Anterior cingulate cortex (tissue), 58 donors: ENCODE measurements at regions not wholly inside any gene's neighbourhood (a gene's known extent, or its start where the extent isn't known, plus 50 kb on each side); places are given as distances from the start of the nearest gene placed in this dataset.
"Not testable (repeated sequence)": the region's sequence is repeated elsewhere in the genome, so short reads cannot be mapped to it uniquely, and the experiment has no call there.

Experiments used
- DNase-seq, 58 donors: peaks; one replicate each; lab custom pipeline; 2025; lab: John Stamatoyannopoulos, UW

DNA sequence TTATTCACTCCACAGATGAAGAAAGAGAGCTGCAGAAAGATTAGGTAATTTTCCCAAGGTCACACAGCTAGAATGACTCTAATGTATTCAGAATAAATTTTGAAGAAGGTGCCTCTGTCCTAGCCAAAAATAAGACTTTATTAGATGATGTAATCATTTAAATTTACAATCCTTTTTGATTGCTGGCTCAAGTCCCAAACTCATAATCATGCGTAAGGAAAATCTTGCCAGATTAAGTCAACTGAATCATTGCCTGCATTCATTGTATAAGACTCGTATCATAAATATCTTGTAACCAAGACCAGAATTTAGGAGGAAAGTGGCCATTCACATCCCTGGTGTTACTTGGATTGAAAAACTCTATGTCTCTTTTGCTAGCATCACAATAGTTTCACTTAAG lies 53.1 kb upstream of the STK39 start:
- no peak for DNase-seq

DNA sequence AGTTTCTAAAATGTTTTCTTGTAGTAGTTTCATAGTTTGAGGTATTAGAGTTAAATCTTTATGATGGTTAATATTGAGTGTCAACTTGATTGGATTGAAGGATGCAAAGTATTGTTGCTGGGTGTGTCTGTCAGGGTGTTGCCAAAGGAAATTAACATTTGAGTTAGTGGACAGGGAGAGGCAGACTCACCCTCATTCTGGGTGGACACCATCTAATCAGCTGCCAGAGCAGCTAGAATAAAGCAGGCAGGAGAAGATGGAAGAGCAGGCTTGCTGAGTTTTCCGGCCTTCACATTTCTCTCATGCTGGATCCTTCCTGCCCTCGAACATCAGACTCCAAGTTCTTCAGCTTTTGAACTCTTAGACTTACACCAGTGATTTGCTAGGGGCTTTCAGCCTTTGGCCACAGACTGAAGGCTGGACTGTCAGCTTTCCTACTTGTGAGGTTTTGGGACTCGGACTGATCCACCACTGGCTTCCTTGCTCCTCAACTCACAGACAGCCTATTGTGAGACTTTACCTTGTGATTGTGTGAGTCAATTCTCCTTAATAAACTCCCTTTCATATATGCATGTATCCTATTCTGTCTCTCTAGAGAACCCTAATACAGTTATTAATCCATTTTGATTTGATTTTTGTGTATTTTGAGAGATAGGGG lies 56.8 kb upstream of the STK39 start:
- DNase-seq: no peak

DNA sequence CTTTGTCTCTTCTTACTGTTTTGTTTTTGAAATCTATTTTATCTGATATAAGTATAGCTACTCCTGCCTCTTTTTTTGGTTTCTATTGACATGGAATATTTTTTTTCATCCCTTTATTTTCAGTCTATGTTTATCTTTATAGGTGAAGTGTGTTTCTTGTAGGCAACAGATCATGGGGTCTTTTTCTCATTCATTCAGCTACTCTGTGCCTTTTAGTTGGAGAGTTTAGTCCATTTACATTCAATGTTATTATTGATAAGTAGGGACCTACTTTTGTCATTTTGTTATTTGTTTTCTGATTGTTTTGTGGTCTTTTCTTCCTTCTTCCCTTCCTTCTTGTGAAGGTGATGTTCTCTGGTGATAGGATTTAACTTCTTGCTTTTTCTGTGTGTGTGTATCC lies 60.0 kb upstream of the STK39 start:
- no peak for DNase-seq

DNA sequence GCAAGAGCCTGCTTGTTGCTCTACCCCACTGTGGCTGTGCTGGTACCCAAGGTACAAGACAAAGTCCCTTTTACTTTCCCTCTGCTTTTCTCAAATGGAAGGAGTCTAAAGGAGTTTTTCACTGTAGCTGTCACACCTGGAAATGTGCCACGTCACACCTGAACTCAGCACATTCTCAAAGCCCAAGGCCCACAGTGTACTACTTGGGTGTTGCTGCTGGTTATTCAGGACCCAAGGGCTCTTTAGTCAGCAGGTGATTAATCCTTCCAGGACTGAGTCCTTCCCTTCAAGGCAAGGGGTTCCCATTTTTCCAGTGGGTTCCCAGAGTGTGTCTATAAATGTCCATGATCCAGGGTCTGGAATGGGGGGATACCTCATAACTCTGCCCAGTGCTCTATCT lies 63.2 kb upstream of the STK39 start:
- no peak for DNase-seq

DNA sequence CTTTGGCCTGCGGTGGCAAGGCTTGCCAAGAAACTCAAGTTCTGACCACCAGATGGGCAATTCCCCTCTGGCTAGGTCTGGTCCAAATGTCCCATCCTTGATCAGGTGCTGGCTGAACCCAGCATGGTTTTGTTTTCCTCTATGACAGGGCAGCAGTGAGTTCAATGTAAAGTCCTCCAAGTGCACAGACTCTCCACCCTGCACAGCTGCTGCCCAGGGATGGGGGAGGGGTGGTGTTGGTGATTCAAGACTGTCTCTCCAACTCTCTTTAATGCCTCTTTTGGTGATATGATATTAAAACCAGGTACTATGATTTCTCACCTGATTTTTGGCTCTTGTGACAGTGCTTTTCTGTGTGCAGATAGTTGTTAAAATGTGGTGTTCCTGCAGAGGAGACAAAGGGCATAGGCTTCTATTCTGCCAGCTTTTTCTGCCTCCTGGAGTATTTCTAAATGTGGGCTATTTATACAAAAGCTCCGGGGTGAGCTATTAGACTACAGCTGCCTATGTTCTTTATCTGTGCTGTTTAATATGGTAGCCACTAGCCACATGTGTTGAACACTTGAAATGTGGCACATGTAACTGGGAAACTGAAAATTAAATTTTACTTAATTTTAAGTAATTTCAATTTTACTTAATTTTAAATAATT lies 64.0 kb upstream of the STK39 start:
- DNase-seq: no peak

DNA sequence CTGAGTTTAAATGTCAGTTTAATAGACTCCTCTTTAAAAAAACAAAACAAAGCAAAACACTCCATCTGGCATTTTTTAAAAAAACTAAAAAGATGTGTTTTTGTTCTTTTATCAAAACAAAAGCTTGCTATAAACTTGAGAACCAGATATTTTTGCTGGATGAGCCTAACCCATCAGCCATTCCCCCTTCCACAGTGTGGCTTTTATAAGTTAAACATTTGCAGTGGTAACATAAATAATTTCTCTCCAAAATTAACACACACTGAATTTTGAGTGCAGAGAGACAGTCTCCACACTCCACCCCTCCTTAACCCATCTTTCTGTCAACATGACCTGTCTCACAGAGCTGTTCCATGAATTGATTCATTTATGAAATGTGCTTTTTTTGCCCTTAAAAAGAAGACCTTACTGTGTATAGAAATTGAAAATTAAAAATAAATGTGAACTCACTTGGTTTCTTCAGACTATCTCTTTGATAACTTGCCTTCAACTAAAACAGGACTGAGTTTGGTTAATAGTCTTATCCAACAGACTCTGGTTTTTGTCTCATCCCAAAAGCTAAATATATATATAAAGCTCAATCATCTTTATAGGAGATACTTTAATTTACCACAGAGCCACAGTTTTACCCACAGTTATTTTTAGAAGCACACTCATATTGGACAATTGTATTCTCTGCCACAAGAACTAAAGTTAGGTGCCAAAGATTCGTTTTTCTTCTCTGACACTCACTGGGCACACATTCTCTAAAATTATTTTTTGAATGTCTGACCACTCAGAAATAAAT lies 64.8 kb upstream of the STK39 start:
- no peak for DNase-seq

DNA sequence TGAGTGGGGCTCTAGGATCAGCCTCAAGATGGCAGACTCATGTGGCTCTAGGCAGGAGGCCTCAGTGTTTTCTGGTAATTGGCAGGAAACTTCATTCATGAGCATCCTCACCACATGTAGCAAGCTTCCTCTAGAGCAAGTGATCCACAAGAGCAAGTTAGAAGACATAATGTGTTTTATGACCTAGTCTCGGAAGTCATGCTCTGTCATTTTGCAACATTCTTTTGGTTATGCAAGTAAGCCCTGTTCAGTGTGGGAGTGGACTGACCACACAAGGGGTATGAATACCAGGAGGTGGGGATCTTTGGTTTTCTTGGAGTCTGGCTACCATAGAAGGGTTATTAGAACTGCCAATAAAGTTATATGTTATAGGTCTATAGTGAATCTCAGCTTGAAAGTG lies 66.8 kb upstream of the STK39 start:
- no peak for DNase-seq

DNA sequence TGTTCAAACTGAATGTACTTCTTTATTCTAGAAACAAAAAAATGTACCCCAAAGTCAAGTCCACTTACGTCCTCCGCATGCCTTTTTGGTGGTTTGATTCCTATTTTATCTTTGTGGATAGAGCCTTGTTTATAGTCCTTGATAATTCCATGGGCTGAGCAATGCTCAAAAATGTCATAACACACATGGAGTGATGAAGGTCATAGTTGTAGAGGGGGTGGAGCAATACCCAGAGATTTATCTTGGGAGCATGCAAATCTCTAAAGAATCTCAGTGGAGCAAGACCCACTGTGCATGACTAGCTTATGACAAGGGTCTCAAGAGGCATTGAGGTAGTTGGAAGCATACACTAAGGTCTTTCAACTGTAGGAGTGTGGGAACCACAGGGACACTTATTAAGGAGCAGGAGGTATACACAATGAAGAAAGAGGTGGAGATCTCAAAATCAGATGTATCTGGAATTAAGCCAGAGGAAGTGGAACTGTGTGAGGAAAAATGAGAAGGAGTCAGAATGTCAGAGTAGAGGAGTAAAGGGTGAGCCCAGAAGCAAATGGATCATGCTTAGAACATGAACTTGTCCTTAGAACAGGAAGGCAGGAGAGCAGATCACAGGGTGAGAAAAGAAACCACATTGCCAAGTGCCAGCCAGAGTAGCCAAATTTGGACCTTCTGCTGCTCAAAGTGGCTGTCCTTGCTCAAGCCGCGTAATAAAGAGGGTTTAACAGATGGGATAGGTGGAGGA lies 68.1 kb upstream of the STK39 start:
- DNase-seq: no peak

DNA sequence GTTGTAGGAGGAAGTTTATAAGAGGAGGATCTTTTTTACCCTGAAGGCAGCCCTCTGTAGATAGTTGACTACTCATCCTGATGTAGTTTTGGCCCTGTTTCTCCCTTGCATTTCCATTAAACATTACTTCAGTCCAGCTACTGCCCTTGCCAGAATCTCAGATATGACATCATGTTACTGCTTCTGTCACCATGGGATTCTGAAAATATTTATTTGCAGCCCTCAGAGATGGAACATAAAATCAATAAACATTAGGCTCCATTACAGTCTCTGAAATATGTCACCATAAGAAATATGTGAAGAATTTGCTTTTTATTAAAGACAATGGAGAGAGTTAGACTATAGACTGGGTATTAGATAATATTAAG lies 68.7 kb upstream of the STK39 start:
- no peak for DNase-seq

DNA sequence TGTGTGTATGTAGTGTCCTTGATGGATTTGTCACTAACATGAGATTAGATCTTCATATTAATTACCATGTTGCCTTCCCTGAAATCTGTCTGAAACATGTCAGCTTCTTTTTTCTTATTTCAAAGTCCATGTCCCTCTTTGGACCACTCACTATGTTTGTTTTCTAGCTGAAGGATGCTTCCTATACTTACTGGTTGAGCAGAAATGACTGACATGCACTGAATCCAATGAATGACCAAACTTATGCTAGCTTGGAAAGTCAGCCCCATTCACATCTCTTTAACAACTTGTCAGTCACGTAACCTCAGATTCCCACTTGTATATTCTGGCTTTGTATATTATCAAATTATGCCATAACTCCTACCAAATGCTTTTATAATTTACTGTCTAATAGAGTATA lies 69.9 kb upstream of the STK39 start:
- no peak for DNase-seq

DNA sequence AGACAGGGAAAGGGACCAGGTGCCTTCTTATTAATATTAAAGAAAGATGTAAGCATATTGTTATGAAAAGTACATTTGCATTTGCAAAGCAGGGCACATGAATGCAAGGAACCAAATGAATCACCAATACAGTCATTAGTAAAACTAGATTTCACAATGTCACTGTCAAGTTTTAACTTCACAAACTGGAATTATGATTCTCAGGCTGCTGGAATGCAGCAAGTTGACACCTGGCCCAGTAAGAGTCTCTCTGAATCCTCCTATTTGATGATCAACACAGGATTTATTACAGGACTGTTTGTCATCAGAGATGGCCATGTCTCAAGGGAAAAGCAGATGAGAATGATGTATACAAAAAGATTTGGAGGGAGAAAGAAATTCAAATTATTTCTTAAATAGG lies 72.9 kb upstream of the STK39 start:
- DNase-seq: no peak

DNA sequence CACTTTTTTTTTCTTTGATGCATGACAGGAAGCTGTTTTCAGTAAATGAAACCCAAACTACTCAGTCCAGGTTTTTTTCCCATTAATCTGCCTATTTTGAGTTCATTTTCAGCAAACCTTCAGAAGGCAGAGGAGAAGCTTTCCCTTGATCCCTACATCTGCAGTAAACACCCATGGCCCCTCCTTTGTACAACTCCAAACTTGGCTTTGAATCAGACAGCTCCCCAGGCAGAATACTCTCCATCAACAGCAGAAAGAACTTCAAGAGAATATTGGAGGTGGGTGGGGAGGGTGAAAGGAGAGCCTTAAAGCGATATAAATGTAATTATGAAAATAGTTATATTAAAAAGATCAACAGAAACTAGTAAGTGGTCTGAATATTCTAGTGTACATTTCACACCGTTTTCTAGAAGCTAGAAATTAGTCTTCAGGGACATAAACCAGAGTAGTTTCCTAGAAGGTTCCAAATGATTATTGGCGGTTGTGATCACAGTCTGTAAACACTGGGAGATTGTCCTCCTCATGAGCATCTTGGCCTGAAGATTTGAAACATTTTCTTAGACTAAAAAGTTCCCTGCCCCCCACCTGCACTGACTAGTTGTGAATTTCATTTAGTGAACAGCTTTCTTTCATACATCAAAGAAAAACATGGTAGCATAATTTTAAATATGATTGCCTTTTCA lies 75.1 kb upstream of the STK39 start:
- DNase-seq: no peak

DNA sequence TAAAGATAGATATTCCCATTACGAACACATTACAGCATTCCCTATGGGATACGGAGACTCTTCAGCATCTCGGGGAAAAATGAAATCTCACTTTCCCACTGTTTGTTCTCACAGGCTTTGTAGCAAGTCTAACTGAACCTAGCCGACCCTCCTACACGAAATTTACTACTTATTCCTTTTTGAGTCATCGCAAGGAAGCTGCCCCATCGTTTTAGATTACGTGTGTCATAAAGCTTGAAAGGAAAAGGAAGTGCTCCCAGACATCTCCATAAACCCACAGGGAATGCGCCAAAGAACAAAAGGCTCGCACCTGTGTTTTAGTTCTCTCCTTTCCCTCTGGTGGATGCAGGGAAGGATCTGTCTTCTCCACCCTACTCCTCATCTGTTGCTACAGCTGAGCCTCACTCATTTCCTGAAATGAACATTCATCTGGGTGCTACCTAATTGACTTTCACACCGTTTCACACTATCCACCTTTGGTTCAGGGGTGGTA lies 76.2 kb upstream of the STK39 start:
- DNase-seq: no peak

DNA sequence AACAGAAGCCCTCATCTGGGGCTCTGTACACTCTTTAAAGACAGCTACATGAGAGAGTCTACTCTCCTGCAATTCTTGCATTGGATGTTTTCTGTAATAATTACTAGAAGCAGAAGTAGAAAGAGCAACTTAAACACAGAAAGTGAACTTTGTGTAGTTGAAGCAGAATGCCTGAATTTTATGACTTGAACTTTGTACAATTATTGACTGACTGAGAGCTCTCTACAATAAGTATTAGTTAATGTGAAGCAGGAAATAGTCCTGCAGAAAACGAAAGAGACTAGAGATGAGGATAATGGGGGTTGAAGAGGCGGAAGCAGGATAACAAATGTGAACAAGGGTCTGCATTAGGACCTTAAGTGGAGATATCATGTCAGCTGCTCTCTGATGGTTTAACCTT lies 79.2 kb upstream of the STK39 start:
- DNase-seq: no peak

DNA sequence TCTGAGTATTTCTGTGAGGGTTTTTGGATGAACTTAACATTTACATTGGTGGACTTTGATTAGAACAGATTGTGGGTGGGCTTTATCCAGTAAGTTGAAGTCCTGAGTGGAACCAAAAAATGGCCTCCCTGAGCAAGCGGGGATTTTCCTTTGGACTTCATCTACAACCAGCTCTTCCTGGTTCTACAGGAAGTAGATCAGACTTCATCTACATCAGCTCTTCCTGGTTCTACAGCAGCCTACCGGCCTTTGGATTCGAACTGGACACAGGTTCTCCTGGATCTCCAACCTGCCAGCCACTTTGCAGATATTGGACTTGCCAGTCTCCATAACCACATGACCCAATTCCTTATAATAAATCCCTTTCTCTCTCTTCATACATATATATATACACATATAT lies 79.9 kb upstream of the STK39 start:
- DNase-seq: no peak

DNA sequence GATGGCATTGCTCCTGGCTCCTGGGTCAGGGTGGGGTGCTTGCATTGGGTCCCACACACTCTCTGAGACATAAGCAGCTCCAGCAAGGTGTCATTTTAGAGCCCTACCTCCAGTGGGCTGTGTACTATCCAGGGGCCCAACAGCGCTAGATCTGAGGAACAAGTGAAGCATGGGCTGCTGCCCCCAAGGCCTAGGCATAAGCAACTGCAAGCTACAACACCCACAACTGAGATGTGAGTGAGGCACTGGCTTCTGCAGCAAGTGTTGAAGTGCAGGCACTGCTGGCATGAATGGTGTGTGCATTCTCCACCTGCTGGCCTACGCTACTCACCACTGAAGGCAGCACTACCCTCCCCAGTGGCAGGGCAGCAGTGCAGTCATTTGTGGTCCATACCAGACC lies 81.0 kb upstream of the STK39 start:
- no peak for DNase-seq

DNA sequence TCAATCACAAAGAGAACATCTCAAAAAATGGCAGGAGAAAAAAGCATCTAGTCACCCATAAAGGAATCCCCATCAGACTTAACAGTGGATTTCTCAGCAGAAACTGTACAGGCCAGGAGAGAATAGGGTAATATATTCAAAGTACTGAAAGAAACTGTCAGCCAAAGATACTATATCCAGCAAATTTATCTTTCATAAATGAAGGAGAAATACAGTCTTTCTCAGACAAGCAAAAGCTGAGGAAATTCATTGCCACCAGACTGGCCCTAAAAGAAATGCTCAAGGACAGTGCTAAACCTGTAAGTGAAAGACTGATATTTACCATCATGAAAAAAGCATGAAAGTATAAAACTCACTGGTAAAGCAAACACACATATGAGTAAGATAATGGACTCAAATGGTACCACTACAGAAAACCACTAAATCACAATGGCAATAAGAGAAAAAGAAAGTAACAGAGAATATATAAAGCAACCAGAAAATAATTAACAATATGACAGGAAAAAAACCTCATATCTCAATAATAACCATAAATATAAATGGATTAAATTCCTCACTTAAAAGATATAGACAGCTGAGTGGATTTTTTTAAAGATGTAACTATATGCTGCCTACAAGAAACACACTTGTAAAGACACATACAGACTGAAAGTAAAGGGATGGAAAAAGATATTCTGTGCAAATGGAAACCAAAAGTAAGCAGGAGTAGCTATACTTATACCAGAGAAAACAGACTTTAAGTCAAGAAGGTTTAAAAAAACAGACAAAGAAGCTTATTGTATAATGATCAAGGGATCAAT lies 83.4 kb upstream of the STK39 start:
- no peak for DNase-seq

DNA sequence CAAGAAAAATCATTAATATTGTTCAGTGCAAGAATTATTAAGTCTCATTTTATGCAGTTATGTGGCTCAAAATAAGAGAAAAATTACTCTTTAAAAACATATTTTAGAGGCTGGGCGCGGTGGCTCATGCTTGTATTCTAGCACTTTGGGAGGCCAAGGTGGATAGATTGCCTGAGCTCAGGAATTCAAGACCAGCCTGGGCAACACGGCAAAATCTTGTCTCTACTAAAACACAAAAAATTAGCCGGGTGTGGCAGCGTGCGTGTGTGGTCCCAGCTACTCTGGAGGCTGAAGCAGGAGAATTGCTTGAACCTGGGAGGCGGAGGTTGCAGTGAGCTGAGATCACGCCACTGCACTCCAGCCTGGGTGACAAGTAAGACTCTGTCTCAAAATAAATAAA lies 87.9 kb upstream of the STK39 start:
- not testable (repeated sequence) for DNase-seq

DNA sequence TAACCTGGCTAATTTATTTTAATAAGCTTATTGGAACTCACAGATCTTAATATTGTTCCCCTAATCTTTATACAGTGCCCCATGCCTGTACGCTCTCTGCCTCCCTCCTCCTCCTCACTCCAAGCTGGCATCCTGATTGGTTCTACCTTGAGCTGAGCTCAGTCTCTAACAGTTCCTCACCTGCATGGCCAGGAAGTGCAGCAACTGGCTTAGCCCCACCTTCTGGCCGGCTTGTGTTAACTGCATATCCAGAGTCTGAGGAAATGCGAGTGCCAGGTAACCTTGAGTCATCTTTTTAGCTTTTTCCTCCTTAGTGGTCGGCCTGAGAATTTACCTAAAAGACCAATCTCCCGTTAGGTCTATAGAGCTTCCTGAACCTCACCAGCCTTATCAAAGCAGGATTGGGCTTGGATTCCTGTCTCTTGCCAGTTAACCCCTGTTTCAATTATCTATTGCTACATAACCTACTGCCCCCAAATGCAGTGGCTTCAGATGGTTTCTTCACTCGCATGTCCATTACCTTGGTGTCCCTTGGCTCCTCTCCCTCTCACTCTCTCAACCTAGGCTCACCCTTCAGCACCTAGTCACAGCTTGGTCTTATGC lies 89.5 kb upstream of the STK39 start:
- no peak for DNase-seq
